ENCODE measurements at regions not wholly inside any gene's neighbourhood (a gene's known extent, or its start where the extent isn't known, plus 50 kb on each side); places are given as distances from the start of the nearest gene placed in this dataset.

DNA sequence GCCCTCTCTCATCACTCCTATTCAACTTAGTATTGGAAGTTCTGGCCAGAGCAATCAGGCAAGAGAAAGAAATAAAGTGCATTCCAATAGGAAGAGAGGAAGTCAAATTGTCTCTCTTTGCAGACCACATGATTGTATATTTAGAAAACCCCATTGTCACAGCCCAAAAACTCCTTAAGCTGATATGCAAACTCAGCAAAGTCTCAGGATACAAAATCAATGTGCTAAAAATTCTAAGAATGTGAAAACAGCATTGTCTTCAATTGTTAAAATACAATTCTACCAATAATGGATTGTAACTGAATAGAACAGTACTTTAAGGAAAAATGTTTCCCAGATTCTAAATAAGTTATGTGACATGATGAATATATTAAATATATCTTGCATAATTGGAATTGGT, 2269.2 kb upstream of the PCDH20 start:
- H3K4ac ChIP-seq (ENCODE audit: low read depth, low read length): no peak overlapping the region
- H3K27ac ChIP-seq (ENCODE audit: insufficient read depth, low read length): no peak overlapping the region
- H4K8ac ChIP-seq (ENCODE audit: low read depth in 2 of 2, low read length in 2 of 2): no peak overlapping the region
- POLR2A ChIA-PET (ENCODE audit: unreplicated experiment): no interaction called here
- no peaks in the 10 kb centered on the region for H4K20me1 ChIP-seq (ENCODE audit: insufficient read depth, low read length)
- intact Hi-C loops (cut with micrococcal nuclease): no loop called here
- no peak overlapping the region for H3K4me3 ChIP-seq (ENCODE audit: insufficient read depth, low read depth, low read length)
- H3K36me3 ChIP-seq (ENCODE audit: control insufficient read depth, insufficient read depth, low read length): no peaks in the 10 kb centered on the region
- H2BK120ac ChIP-seq (ENCODE audit: low read depth, low read length): no peak overlapping the region
- TF ChIP-seq CHD1 (IDR thresholded peaks at IDR 0.05; ENCODE audit: low read depth, low read length) (no peak), MAFK (IDR thresholded peaks at IDR 0.05; ENCODE audit: low read depth, low read length) (peak; percentile 60)
- no peak overlapping the region for H2AK9ac ChIP-seq (replicated peaks; ENCODE audit: low read depth, low read length, poor library complexity)
- H4K5ac ChIP-seq (ENCODE audit: low read depth, low read length): no peak overlapping the region
- H3K9me3 ChIP-seq (ENCODE audit: control insufficient read depth, insufficient read depth, low read length): no peaks in the 10 kb centered on the region
- no TSS peak for BruUV-seq (replicated peaks)
- no peak overlapping the region for H3K9ac ChIP-seq (ENCODE audit: low read depth, low read length)
- H3K27me3 ChIP-seq (ENCODE audit: control insufficient read depth, insufficient read depth, low read length): no peaks in the 10 kb centered on the region
- H2AFZ ChIP-seq (replicated peaks; ENCODE audit: low read length, poor library complexity): no peak overlapping the region
- no peaks in the 10 kb centered on the region; the same call in 1 of the 2 replicates for H3K4me1 ChIP-seq (ENCODE audit: control insufficient read depth, insufficient read depth, low read length)
- in situ Hi-C loops (cut with MboI; ENCODE audit: low sequenced_read_pairs): no loop called here
- no peak overlapping the region for H4K91ac ChIP-seq (ENCODE audit: insufficient read depth, low read depth, low read length)
- no peak overlapping the region for H3K18ac ChIP-seq (ENCODE audit: low read depth, low read length)
- no peak overlapping the region for H2AK5ac ChIP-seq (ENCODE audit: low read depth, low read length)
- H2BK20ac ChIP-seq (ENCODE audit: low read depth, low read length): no peak overlapping the region
- no peak overlapping the region for H3K4me2 ChIP-seq (ENCODE audit: low read depth, low read length)
- no peaks in the 10 kb centered on the region for H3K79me1 ChIP-seq (ENCODE audit: low read depth in 1 of 2, low read length in 2 of 2)
- no peak for ATAC-seq (ENCODE audit: low read depth)
- H3K9me1 ChIP-seq (ENCODE audit: insufficient read depth, low read length): no peaks in the 10 kb centered on the region
- H3K14ac ChIP-seq (replicated peaks; ENCODE audit: low read depth, low read length): no peak overlapping the region
- no peak overlapping the region for H2BK15ac ChIP-seq (ENCODE audit: low read depth, low read length)
- H2BK5ac ChIP-seq (ENCODE audit: low read depth, low read length, poor library complexity, severe bottlenecking): no peak overlapping the region
- no peak for DNase-seq
- dilution Hi-C loops (cut with HindIII; ENCODE audit: low sequenced_read_pairs, unreplicated experiment): no loop called here
- CTCF ChIA-PET: interaction anchor here (1.3 kb wide), 1 partner anchor 11 kb away, joined by 3 read pairs; no protein-coding TSS in a partner anchor
- no peak overlapping the region for H3K56ac ChIP-seq (ENCODE audit: extremely low read depth, insufficient read depth, low read length)
- H3K23ac ChIP-seq (ENCODE audit: low read depth, low read length): no peak overlapping the region
